ENCODE measurements at regions not wholly inside any gene's neighbourhood (a gene's known extent, or its start where the extent isn't known, plus 50 kb on each side); places are given as distances from the start of the nearest gene placed in this dataset.

DNA sequence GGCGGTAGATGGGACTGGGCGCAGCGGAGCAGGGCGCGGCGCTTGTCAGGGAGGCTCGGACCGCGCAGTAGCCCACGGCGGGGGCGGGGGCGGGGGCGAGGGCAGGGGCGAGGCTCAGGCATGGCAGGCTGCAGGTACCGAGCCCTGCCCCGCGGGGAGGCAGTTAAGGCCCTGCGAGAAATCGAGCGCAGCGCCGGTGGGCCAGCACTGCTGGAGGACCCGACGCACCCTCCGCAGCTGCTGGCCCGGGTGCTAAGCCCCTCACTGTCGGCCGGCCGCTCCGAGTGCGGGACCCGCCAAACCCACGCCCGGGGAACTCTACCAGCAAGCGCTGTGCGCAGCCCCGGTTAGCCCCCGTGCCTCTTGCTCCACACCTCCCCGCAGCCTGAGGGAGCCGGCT, 90.2 kb upstream of the RPL38 start:
- TF ChIP-seq, protein P1, sequence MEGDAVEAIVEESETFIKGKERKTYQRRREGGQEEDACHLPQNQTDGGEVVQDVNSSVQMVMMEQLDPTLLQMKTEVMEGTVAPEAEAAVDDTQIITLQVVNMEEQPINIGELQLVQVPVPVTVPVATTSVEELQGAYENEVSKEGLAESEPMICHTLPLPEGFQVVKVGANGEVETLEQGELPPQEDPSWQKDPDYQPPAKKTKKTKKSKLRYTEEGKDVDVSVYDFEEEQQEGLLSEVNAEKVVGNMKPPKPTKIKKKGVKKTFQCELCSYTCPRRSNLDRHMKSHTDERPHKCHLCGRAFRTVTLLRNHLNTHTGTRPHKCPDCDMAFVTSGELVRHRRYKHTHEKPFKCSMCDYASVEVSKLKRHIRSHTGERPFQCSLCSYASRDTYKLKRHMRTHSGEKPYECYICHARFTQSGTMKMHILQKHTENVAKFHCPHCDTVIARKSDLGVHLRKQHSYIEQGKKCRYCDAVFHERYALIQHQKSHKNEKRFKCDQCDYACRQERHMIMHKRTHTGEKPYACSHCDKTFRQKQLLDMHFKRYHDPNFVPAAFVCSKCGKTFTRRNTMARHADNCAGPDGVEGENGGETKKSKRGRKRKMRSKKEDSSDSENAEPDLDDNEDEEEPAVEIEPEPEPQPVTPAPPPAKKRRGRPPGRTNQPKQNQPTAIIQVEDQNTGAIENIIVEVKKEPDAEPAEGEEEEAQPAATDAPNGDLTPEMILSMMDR (IDR thresholded peaks at IDR 0.05): no peak
- TF ChIP-seq EZH2 (IDR thresholded peaks at IDR 0.05; ENCODE audit: borderline replicate concordance, insufficient read depth, low read depth, low read length, poor library complexity, severe bottlenecking): no peak
- Histone ChIP-seq H3K9ac (ENCODE audit: low read length) (no peak overlapping the region), H3K79me2 (ENCODE audit: control insufficient read depth, insufficient read depth, low read length) (no peaks in the 10 kb centered on the region), H3K27ac (ENCODE audit: low read length in 2 of 2) (no peak overlapping the region), H4K20me1 (ENCODE audit: control insufficient read depth, insufficient read depth, low read length, poor library complexity, severe bottlenecking) (no peaks in the 10 kb centered on the region), H3K36me3 (replicated peaks in 1 of 2; ENCODE audit: control extremely low read depth in 1 of 2, control insufficient read depth in 1 of 2, extremely low read depth in 1 of 2, insufficient read depth in 2 of 2, low read length in 1 of 2) (no peaks in the 10 kb centered on the region), H3K9me3 (ENCODE audit: control extremely low read depth in 1 of 3, control insufficient read depth in 2 of 3, insufficient read depth in 1 of 3, low read length in 2 of 3) (peaks cover 0 to 6% (median 0%) of the 10 kb centered on the region in 3 donors), H3K4me3 (ENCODE audit: control extremely low read depth in 1 of 5, extremely low read depth in 1 of 5, insufficient read depth in 1 of 5, low read depth in 2 of 5, low read length in 4 of 5) (no peak overlapping the region), H3K27me3 (replicated peaks in 1 of 4; ENCODE audit: control extremely low read depth in 1 of 4, control insufficient read depth in 3 of 4, insufficient read depth in 4 of 4, low read length in 3 of 4) (no peaks in the 10 kb centered on the region), H2AFZ (ENCODE audit: insufficient read depth, low read depth, low read length, poor library complexity, severe bottlenecking) (no peak overlapping the region), H3K4me2 (replicated peaks; ENCODE audit: low read depth, low read length, poor library complexity, severe bottlenecking) (no peak overlapping the region), H3K4me1 (ENCODE audit: control insufficient read depth in 2 of 2, insufficient read depth in 2 of 2, low read length in 2 of 2) (no peaks in the 10 kb centered on the region)
- Mint-ChIP-seq H3K4me3 (no peak overlapping the region), H3K4me1 (no peaks in the 10 kb centered on the region), H3K9me3 (ENCODE audit: insufficient read depth) (no peaks in the 10 kb centered on the region), H3K27ac (no peak overlapping the region), H3K27me3 (peaks cover 15% of the 10 kb centered on the region)
- DNase-seq (no peak), ATAC-seq (ENCODE audit: low read depth) (no peak)
- ChIA-PET POLR2A (no interaction called here), CTCF (no interaction called here)
- 96% methylated on average over 32 of the region's 41 CpGs for WGBS (ENCODE audit: insufficient coverage)
- intact Hi-C loops (cut with micrococcal nuclease): no loop called here

DNA sequence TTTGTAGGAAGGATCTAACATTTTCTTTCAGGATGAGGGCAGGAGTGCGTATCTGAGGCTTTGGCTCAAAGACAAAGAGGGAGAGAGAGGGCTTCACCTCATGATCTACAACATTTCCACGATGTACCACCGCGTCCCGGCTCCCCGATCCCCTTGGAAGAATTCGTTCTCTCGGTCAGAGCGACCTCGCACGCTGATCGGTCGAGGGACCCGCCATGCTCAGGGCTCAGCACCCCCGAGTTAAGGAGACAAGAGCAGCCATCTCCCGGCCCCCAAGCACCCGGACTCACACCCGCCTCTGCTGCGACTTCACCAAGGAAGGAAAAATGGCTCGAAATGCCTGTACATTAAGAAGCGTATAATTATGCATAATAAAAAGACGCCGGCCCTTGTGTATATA, 89.5 kb upstream of the RPL38 start:
- 91% methylated on average over 15 of the region's 23 CpGs for WGBS (ENCODE audit: insufficient coverage)
- Mint-ChIP-seq H3K4me1 (no peaks in the 10 kb centered on the region), H3K9me3 (ENCODE audit: insufficient read depth) (no peaks in the 10 kb centered on the region), H3K4me3 (no peak overlapping the region), H3K27ac (no peak overlapping the region), H3K27me3 (peaks cover 20% of the 10 kb centered on the region)
- Histone ChIP-seq H3K27me3 (replicated peaks in 1 of 4; ENCODE audit: control extremely low read depth in 1 of 4, control insufficient read depth in 3 of 4, insufficient read depth in 4 of 4, low read length in 3 of 4) (no peaks in the 10 kb centered on the region), H3K9ac (ENCODE audit: low read length) (no peak overlapping the region), H3K9me3 (ENCODE audit: control extremely low read depth in 1 of 3, control insufficient read depth in 2 of 3, insufficient read depth in 1 of 3, low read length in 2 of 3) (peaks cover 0 to 6% (median 0%) of the 10 kb centered on the region in 3 donors), H3K36me3 (replicated peaks in 1 of 2; ENCODE audit: control extremely low read depth in 1 of 2, control insufficient read depth in 1 of 2, extremely low read depth in 1 of 2, insufficient read depth in 2 of 2, low read length in 1 of 2) (no peaks in the 10 kb centered on the region), H2AFZ (ENCODE audit: insufficient read depth, low read depth, low read length, poor library complexity, severe bottlenecking) (no peak overlapping the region), H3K4me2 (replicated peaks; ENCODE audit: low read depth, low read length, poor library complexity, severe bottlenecking) (no peak overlapping the region), H3K27ac (ENCODE audit: low read length in 2 of 2) (no peak overlapping the region), H3K4me3 (ENCODE audit: control extremely low read depth in 1 of 5, extremely low read depth in 1 of 5, insufficient read depth in 1 of 5, low read depth in 2 of 5, low read length in 4 of 5) (no peak overlapping the region), H3K4me1 (ENCODE audit: control insufficient read depth in 2 of 2, insufficient read depth in 2 of 2, low read length in 2 of 2) (no peaks in the 10 kb centered on the region), H4K20me1 (ENCODE audit: control insufficient read depth, insufficient read depth, low read length, poor library complexity, severe bottlenecking) (no peaks in the 10 kb centered on the region), H3K79me2 (ENCODE audit: control insufficient read depth, insufficient read depth, low read length) (no peaks in the 10 kb centered on the region)
- ATAC-seq (ENCODE audit: low read depth): no peak
- TF ChIP-seq, protein P1 (IDR thresholded peaks at IDR 0.05): no peak
- no peak for TF ChIP-seq EZH2 (IDR thresholded peaks at IDR 0.05; ENCODE audit: borderline replicate concordance, insufficient read depth, low read depth, low read length, poor library complexity, severe bottlenecking)
- CTCF ChIA-PET: no interaction called here
- intact Hi-C loops (cut with micrococcal nuclease): no loop called here
- POLR2A ChIA-PET: no interaction called here
- DNase-seq: no peak

All from B cell (primary cell).